ENCODE measurements at regions not wholly inside any gene's neighbourhood (a gene's known extent, or its start where the extent isn't known, plus 50 kb on each side); places are given as distances from the start of the nearest gene placed in this dataset.

DNA sequence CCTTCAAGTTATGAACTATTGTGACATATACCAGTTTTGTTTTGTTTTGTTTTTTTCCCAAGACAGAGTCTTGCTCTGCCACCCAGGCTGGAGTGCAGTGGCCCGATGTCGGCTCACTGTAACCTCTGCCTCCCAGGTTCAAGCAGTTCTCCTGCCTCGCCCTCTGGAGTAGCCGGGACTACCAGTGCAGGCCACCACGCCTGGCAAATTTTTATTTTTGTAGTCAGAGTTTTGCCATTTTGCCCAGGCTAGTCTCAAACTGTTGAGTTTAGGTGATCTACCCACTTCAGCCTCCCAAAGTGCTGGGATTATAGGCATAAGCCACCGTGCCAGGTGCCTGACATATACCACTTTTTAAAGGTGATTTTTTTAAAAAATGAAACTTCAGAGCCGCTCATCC is 74.6 kb downstream of the ARRDC4 start:
- Histone ChIP-seq H2AFZ (ENCODE audit: low read depth, low read length) (no peak overlapping the region), H3K9me3 (replicated peaks; ENCODE audit: control insufficient read depth, insufficient read depth, low read length) (no peaks in the 10 kb centered on the region), H3K36me3 (ENCODE audit: control insufficient read depth in 2 of 2, extremely low read depth in 1 of 2, insufficient read depth in 2 of 2, low read length in 2 of 2) (no peaks in the 10 kb centered on the region), H3K4me1 (ENCODE audit: control insufficient read depth, extremely low read depth, insufficient read depth, low read length) (no peaks in the 10 kb centered on the region), H4K20me1 (replicated peaks; ENCODE audit: control insufficient read depth, extremely low read depth, insufficient read depth, low read length) (no peaks in the 10 kb centered on the region), H3K4me3 (replicated peaks in 1 of 3; ENCODE audit: insufficient read depth in 1 of 3, low read depth in 1 of 3, low read length in 3 of 3) (no peak overlapping the region), H3K27ac (ENCODE audit: insufficient read depth, low read depth, low read length) (no peak overlapping the region), H3K9me1 (replicated peaks; ENCODE audit: control insufficient read depth, extremely low read depth, insufficient read depth, low read length) (no peaks in the 10 kb centered on the region), H3K79me2 (ENCODE audit: control insufficient read depth, insufficient read depth, low read length) (no peaks in the 10 kb centered on the region), H3K27me3 (ENCODE audit: control insufficient read depth in 2 of 2, insufficient read depth in 2 of 2, low read length in 2 of 2) (no peaks in the 10 kb centered on the region), H3K4me2 (ENCODE audit: insufficient read depth, low read length) (no peak overlapping the region), H3K9ac (replicated peaks; ENCODE audit: extremely low read depth, insufficient read depth, low read length) (no peak overlapping the region)
- CTCF ChIA-PET: no interaction called here
- no peak for DNase-seq (ENCODE audit: low read depth, low spot score)
- dilution Hi-C loops (cut with MboI; ENCODE audit: extremely low pct_ligation_motif_present, low sequenced_read_pairs): no loop called here
- TF ChIP-seq JUN (IDR thresholded peaks at IDR 0.05; ENCODE audit: borderline replicate concordance, insufficient read depth, insufficient read length, low read depth): no peak
- TF ChIP-seq, protein P1, sequence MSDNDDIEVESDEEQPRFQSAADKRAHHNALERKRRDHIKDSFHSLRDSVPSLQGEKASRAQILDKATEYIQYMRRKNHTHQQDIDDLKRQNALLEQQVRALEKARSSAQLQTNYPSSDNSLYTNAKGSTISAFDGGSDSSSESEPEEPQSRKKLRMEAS (IDR thresholded peaks at IDR 0.05; ENCODE audit: insufficient read depth, insufficient read length): no peak
- TF ChIP-seq POLR2A (IDR thresholded peaks at IDR 0.05; ENCODE audit: low read depth, low read length): no peak
- no peak for TF ChIP-seq MYC (IDR thresholded peaks at IDR 0.05; ENCODE audit: low read depth, low read length)
- no peak for TF ChIP-seq FOS (IDR thresholded peaks at IDR 0.05; ENCODE audit: borderline replicate concordance, insufficient read depth, low read length)
- TF ChIP-seq POLR2AphosphoS5 (IDR thresholded peaks at IDR 0.05; ENCODE audit: insufficient read depth, low read depth, low read length): no peak
- POLR2A ChIA-PET: no interaction called here
- BruUV-seq (replicated peaks): no TSS peak
- intact Hi-C loops (cut with micrococcal nuclease): no loop called here
- FAIRE-seq: no peak

DNA sequence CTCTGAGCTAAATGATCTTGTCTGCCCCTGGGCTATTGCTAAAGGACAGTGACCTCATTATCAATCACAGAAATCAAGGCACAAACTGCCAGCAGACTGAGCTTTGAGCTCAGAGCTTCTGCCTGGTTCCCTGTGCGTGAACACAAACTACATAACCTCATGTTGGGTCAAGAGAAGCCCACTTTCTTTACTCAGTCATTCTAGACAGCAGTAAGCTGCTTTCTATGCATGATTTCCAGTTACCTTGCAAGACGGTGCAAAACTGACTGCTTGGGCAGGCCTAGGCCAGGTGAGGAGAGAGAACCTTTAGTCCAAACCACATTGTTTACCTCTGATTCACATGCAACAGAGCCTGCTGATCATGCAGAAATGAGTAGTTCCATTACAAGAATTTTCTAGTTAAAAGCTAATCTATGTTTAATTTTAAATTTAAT is 75.1 kb downstream of the ARRDC4 start:
- DNase-seq (ENCODE audit: low read depth, low spot score) (no peak), FAIRE-seq (no peak)
- H3K27me3 ChIP-seq (ENCODE audit: control insufficient read depth in 2 of 2, insufficient read depth in 2 of 2, low read length in 2 of 2): no peaks in the 10 kb centered on the region
- TF ChIP-seq, protein P2, sequence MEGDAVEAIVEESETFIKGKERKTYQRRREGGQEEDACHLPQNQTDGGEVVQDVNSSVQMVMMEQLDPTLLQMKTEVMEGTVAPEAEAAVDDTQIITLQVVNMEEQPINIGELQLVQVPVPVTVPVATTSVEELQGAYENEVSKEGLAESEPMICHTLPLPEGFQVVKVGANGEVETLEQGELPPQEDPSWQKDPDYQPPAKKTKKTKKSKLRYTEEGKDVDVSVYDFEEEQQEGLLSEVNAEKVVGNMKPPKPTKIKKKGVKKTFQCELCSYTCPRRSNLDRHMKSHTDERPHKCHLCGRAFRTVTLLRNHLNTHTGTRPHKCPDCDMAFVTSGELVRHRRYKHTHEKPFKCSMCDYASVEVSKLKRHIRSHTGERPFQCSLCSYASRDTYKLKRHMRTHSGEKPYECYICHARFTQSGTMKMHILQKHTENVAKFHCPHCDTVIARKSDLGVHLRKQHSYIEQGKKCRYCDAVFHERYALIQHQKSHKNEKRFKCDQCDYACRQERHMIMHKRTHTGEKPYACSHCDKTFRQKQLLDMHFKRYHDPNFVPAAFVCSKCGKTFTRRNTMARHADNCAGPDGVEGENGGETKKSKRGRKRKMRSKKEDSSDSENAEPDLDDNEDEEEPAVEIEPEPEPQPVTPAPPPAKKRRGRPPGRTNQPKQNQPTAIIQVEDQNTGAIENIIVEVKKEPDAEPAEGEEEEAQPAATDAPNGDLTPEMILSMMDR (IDR thresholded peaks at IDR 0.05; ENCODE audit: extremely low read depth in 1 of 2, insufficient read depth in 1 of 2, low read depth in 1 of 2, low read length in 2 of 2): no peak
- no peak for TF ChIP-seq POLR2A (IDR thresholded peaks at IDR 0.05; ENCODE audit: low read depth, low read length)
- no peaks in the 10 kb centered on the region for H4K20me1 ChIP-seq (replicated peaks; ENCODE audit: control insufficient read depth, extremely low read depth, insufficient read depth, low read length)
- H3K9me1 ChIP-seq (replicated peaks; ENCODE audit: control insufficient read depth, extremely low read depth, insufficient read depth, low read length): no peaks in the 10 kb centered on the region
- H3K4me3 ChIP-seq (replicated peaks in 1 of 3; ENCODE audit: insufficient read depth in 1 of 3, low read depth in 1 of 3, low read length in 3 of 3): no peak overlapping the region
- BruUV-seq (replicated peaks): no TSS peak
- no peaks in the 10 kb centered on the region for H3K36me3 ChIP-seq (ENCODE audit: control insufficient read depth in 2 of 2, extremely low read depth in 1 of 2, insufficient read depth in 2 of 2, low read length in 2 of 2)
- no peak overlapping the region for H3K9ac ChIP-seq (replicated peaks; ENCODE audit: extremely low read depth, insufficient read depth, low read length)
- dilution Hi-C loops (cut with MboI; ENCODE audit: extremely low pct_ligation_motif_present, low sequenced_read_pairs) (no loop called here), intact Hi-C loops (cut with micrococcal nuclease) (no loop called here)
- H3K9me3 ChIP-seq (replicated peaks; ENCODE audit: control insufficient read depth, insufficient read depth, low read length): no peaks in the 10 kb centered on the region
- H3K4me2 ChIP-seq (ENCODE audit: insufficient read depth, low read length): no peak overlapping the region
- no peaks in the 10 kb centered on the region for H3K4me1 ChIP-seq (ENCODE audit: control insufficient read depth, extremely low read depth, insufficient read depth, low read length)
- ChIA-PET CTCF (no interaction called here), POLR2A (no interaction called here)
- H2AFZ ChIP-seq (ENCODE audit: low read depth, low read length): no peak overlapping the region
- H3K27ac ChIP-seq (ENCODE audit: insufficient read depth, low read depth, low read length): no peak overlapping the region
- H3K79me2 ChIP-seq (ENCODE audit: control insufficient read depth, insufficient read depth, low read length): no peaks in the 10 kb centered on the region
